ENCODE measurements at regions not wholly inside any gene's neighbourhood (a gene's known extent, or its start where the extent isn't known, plus 50 kb on each side); places are given as distances from the start of the nearest gene placed in this dataset.

DNA sequence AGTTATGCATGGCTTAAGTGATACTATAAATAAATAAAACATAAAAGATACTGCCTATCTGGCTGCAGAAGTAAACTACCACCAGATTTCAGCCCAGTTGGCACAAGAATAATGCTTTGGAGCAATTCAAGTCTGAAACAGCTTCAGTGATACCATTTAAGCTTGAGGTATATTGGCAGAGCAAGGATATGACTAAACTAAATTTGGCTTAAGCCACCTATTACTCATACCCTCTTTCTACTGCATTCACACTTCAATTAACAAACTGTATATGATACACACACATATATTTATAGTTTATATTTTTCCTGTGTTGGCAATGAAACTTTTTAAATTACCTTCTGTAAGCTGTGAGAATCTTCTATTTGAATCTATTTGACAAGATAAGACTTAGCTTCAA lies 431.9 kb downstream of the ANXA1 start:
- Mint-ChIP-seq H3K36me3 (ENCODE audit: low read depth) (no peaks in the 10 kb centered on the region), H3K27me3 (ENCODE audit: low read depth) (no peaks in the 10 kb centered on the region), H3K27ac (no peak overlapping the region), H3K9me3 (ENCODE audit: insufficient read depth) (no peaks in the 10 kb centered on the region), H3K4me1 (ENCODE audit: low read depth) (no peaks in the 10 kb centered on the region), H3K4me3 (no peak overlapping the region)
- ATAC-seq, result no peak
- POLR2A ChIA-PET, result no interaction called here
- DNase-seq, result no peak
- CTCF ChIA-PET, result no interaction called here

DNA sequence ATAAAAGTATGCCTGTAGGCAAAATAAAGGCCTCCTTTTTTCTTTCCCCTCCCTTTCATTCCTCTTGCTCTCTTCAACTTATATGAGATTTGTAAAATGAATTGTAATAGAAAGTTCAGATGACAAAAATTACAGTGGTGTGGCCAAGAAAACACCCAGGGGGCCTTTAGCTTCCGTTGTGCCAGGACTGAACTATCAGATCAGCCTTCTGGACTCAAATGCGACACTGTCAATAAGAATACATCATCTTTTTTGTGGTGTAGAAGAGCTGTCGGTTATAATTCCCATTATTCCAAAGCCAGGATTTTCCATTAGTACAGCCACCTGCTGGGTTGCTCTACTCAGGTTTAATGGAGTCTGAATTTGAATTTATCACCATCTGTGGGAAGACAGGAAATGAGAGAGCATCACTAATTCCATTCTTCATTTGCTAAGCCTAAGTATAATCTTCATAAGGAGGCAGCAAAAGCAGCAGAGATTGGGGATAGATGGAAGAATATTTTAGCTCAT lies 443.4 kb downstream of the ANXA1 start:
- Mint-ChIP-seq H3K27ac (no peak overlapping the region), H3K4me1 (ENCODE audit: low read depth) (no peaks in the 10 kb centered on the region), H3K27me3 (ENCODE audit: low read depth) (no peaks in the 10 kb centered on the region), H3K4me3 (no peak overlapping the region), H3K9me3 (ENCODE audit: insufficient read depth) (no peaks in the 10 kb centered on the region), H3K36me3 (ENCODE audit: low read depth) (no peaks in the 10 kb centered on the region)
- DNase-seq (no peak), ATAC-seq (no peak)
- CTCF ChIA-PET, result no interaction called here
- POLR2A ChIA-PET, result no interaction called here

- ATAC-seq, result no peak
- H3K27ac Mint-ChIP-seq, result no peak overlapping the region
- CTCF ChIA-PET, result interaction anchor here (0.6 kb wide), 1 partner anchor 11 kb away, joined by 3 read pairs; no protein-coding TSS in a partner anchor
- POLR2A ChIA-PET, result no interaction called here
- no peak overlapping the region for H3K4me3 Mint-ChIP-seq
- H3K27me3 Mint-ChIP-seq (ENCODE audit: low read depth), result no peaks in the 10 kb centered on the region
- no peaks in the 10 kb centered on the region for H3K4me1 Mint-ChIP-seq (ENCODE audit: low read depth)
- DNase-seq, result no peak
- no peaks in the 10 kb centered on the region for H3K36me3 Mint-ChIP-seq (ENCODE audit: low read depth)
- H3K9me3 Mint-ChIP-seq (ENCODE audit: insufficient read depth), result no peaks in the 10 kb centered on the region
These were observed 444.7 kb downstream of the ANXA1 start for GRCh38 chr9:73596321-73596720.

DNA sequence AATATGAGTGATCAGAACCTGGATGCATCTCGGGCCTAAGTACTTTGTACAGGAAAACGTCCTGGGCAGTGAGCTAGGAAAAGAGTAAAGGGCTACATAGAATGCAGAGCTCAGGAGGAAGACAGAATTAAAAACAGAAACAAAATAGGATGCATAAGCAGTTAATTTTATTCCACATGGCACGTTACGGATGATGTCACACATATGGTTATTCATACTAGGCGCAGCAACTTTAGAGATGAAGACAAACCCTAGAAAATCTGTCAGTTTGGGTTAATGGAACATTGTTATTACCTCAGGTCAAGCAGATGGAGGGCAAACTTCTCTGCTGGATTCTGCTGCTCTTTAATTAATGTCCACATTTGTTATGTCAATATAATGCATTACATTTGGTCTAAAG lies 445.4 kb downstream of the ANXA1 start:
- Mint-ChIP-seq H3K36me3 (ENCODE audit: low read depth) (no peaks in the 10 kb centered on the region), H3K9me3 (ENCODE audit: insufficient read depth) (no peaks in the 10 kb centered on the region), H3K4me1 (ENCODE audit: low read depth) (no peaks in the 10 kb centered on the region), H3K4me3 (no peak overlapping the region), H3K27me3 (ENCODE audit: low read depth) (no peaks in the 10 kb centered on the region), H3K27ac (no peak overlapping the region)
- ChIA-PET POLR2A (no interaction called here), CTCF (no interaction called here)
- DNase-seq, result no peak
- ATAC-seq, result no peak

DNA sequence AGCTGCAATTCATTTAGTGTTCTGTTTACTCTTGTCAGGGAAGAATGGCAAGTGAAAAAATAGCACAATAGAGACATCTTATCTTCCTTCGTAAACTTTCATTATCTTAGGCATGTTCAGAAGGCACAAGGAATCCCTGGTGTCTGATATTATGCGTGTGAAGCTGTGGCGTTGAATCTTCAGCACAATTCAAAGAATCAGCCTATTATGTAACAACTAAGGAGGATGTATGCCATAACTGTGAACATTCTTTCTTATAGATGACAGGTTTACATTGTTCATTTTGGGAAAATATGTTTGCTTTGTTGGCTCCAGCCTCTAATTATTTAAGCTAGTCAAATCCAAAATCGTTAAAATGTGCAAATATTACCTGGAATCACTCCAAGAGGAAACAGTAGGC lies 446.1 kb downstream of the ANXA1 start:
- no peaks in the 10 kb centered on the region for H3K36me3 Mint-ChIP-seq (ENCODE audit: low read depth)
- DNase-seq (no peak), ATAC-seq (no peak)
- CTCF ChIA-PET, result no interaction called here
- H3K9me3 Mint-ChIP-seq (ENCODE audit: insufficient read depth), result no peaks in the 10 kb centered on the region
- POLR2A ChIA-PET, result no interaction called here
- H3K27me3 Mint-ChIP-seq (ENCODE audit: low read depth), result no peaks in the 10 kb centered on the region
- H3K27ac Mint-ChIP-seq, result no peak overlapping the region
- H3K4me1 Mint-ChIP-seq (ENCODE audit: low read depth), result no peaks in the 10 kb centered on the region
- H3K4me3 Mint-ChIP-seq, result no peak overlapping the region

DNA sequence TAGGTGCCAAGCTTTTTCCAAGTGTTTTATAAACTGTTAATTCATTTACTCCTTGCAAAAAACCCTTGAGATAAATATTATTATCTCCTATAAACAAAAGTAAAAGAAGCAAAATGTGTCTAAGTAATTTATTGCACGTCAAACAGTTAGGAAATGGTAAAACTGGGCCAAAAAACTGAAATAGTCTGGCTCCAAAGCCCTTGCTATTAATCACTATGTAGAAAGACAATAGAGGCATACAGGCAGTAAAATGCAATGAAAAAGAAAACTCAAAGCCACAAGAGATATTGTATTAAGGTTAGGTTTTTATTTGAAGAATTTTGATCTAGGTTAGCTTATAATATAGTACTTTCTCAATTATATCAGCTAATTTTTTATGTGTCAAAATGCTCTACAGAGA lies 457.7 kb downstream of the ANXA1 start:
- no peaks in the 10 kb centered on the region for H3K4me1 Mint-ChIP-seq (ENCODE audit: low read depth)
- ChIA-PET CTCF (no interaction called here), POLR2A (no interaction called here)
- H3K9me3 Mint-ChIP-seq (ENCODE audit: insufficient read depth), result no peaks in the 10 kb centered on the region
- DNase-seq (no peak), ATAC-seq (no peak)
- H3K27ac Mint-ChIP-seq, result no peak overlapping the region
- no peak overlapping the region for H3K4me3 Mint-ChIP-seq
- H3K27me3 Mint-ChIP-seq (ENCODE audit: low read depth), result no peaks in the 10 kb centered on the region
- H3K36me3 Mint-ChIP-seq (ENCODE audit: low read depth), result no peaks in the 10 kb centered on the region

DNA sequence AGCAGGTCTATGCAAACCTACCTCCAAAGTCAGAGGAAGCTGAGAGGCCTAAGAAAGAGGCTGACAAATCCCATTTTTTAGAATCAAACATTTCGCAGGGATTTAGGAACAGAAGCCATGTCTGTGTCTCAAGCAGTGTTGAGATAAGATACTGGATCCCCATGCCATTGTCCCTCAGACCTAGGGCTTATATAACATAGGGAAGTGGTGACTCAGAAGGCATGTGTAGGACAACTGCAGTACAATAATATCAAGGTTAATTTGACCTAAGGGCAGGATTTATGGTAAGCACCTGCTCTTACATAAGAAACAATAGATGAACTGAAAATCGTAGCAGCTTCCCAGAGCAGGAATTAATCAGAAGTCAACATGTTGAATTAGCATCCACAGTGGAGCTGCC lies 459.4 kb downstream of the ANXA1 start:
- ATAC-seq, result no peak
- ChIA-PET POLR2A (no interaction called here), CTCF (no interaction called here)
- Mint-ChIP-seq H3K4me3 (no peak overlapping the region), H3K36me3 (ENCODE audit: low read depth) (no peaks in the 10 kb centered on the region), H3K4me1 (ENCODE audit: low read depth) (no peaks in the 10 kb centered on the region), H3K27ac (no peak overlapping the region), H3K9me3 (ENCODE audit: insufficient read depth) (no peaks in the 10 kb centered on the region), H3K27me3 (ENCODE audit: low read depth) (no peaks in the 10 kb centered on the region)
- no peak for DNase-seq

GRCh38 chr9:73613092-73613701 lies 461.5 kb downstream of the ANXA1 start:
- H3K27me3 Mint-ChIP-seq (ENCODE audit: low read depth), result no peaks in the 10 kb centered on the region
- DNase-seq, result no peak
- CTCF ChIA-PET, result no interaction called here
- POLR2A ChIA-PET, result no interaction called here
- H3K36me3 Mint-ChIP-seq (ENCODE audit: low read depth), result no peaks in the 10 kb centered on the region
- no peak overlapping the region for H3K27ac Mint-ChIP-seq
- no peak for ATAC-seq
- no peaks in the 10 kb centered on the region for H3K4me1 Mint-ChIP-seq (ENCODE audit: low read depth)
- no peaks in the 10 kb centered on the region for H3K9me3 Mint-ChIP-seq (ENCODE audit: insufficient read depth)
- no peak overlapping the region for H3K4me3 Mint-ChIP-seq

DNA sequence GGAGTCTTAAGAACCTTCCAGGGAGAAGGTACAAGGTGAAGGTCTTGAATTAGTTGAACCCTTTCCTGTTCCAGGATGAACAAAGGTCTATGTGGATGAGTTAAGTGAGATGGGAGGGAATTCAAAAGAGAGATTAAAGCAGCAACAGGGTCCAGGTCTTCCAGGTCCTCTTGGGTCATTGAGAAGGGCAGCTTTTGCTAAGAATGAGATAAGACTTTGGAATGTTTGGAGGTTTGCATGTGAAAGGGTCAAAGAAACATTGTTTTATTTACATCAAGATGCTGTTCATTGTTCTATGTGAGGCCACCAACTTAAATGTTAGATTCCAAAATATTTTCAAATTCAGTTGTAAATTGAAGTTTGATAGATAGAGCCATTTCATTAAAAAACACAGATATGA lies 463.9 kb downstream of the ANXA1 start:
- no peak overlapping the region for H3K27ac Mint-ChIP-seq
- H3K36me3 Mint-ChIP-seq (ENCODE audit: low read depth), result no peaks in the 10 kb centered on the region
- H3K9me3 Mint-ChIP-seq (ENCODE audit: insufficient read depth), result no peaks in the 10 kb centered on the region
- H3K4me3 Mint-ChIP-seq, result no peak overlapping the region
- DNase-seq, result no peak
- ATAC-seq, result no peak
- no peaks in the 10 kb centered on the region for H3K27me3 Mint-ChIP-seq (ENCODE audit: low read depth)
- no peaks in the 10 kb centered on the region for H3K4me1 Mint-ChIP-seq (ENCODE audit: low read depth)
- ChIA-PET POLR2A (no interaction called here), CTCF (no interaction called here)

DNA sequence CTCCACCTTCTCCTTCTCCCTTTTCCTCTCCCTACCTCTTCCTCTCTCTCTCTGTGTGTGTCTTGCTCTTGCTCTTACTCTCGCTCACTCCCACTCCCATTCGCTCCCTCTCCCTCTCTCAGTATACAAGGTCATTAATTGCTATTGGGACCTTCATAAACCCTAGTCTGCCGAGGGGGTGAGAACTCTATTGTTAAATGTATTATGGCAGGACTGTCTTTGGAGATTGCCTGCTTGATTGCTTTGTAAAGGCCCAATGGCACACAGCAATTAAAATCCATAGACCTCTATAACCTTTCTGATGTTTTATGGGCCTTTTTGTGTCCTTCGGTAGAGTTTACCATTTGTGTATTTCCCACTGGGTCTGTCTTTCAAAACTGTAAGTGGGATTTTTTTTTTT lies 465.9 kb downstream of the ANXA1 start:
- no peak overlapping the region for H3K4me3 Mint-ChIP-seq
- ATAC-seq (no peak), DNase-seq (no peak)
- POLR2A ChIA-PET, result no interaction called here
- no peaks in the 10 kb centered on the region for H3K9me3 Mint-ChIP-seq (ENCODE audit: insufficient read depth)
- no peaks in the 10 kb centered on the region for H3K27me3 Mint-ChIP-seq (ENCODE audit: low read depth)
- H3K4me1 Mint-ChIP-seq (ENCODE audit: low read depth), result no peaks in the 10 kb centered on the region
- CTCF ChIA-PET, result no interaction called here
- no peaks in the 10 kb centered on the region for H3K36me3 Mint-ChIP-seq (ENCODE audit: low read depth)
- H3K27ac Mint-ChIP-seq, result no peak overlapping the region

DNA sequence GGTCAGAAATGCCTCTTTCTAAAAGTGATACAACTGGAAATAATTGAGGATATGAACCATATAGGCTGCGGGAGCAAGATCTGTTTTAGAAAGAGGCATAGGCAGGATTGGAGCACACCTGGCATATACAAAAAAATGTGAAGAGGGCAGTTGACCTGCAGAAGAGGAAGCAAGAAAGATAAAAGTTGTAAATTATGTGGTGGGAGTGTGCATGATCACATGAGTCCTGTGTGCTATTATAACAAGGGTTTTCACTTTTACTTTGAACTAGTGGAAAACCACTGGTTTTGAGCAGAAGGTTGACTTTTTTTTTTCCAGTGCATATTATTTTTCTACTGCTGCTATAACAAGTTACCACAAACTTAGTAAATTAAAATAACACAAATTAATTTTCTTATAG lies 489.3 kb downstream of the ANXA1 start:
- no peak for ATAC-seq
- H3K27me3 Mint-ChIP-seq (ENCODE audit: low read depth), result no peaks in the 10 kb centered on the region
- no peaks in the 10 kb centered on the region for H3K36me3 Mint-ChIP-seq (ENCODE audit: low read depth)

GRCh38 chr9:73643379-73644013 lies 491.8 kb downstream of the ANXA1 start:
- DNase-seq, result no peak
- Mint-ChIP-seq H3K27ac (no peak overlapping the region), H3K36me3 (ENCODE audit: low read depth) (no peaks in the 10 kb centered on the region), H3K9me3 (ENCODE audit: insufficient read depth) (peaks cover 5% of the 10 kb centered on the region), H3K4me3 (no peak overlapping the region), H3K4me1 (ENCODE audit: low read depth) (no peaks in the 10 kb centered on the region), H3K27me3 (ENCODE audit: low read depth) (no peaks in the 10 kb centered on the region)
- CTCF ChIA-PET, result no interaction called here
- no peak for ATAC-seq
- POLR2A ChIA-PET, result no interaction called here

More for the DNA sequence above, 489.3 kb downstream of the ANXA1 start:
- H3K9me3 Mint-ChIP-seq (ENCODE audit: insufficient read depth), result peaks cover 4% of the 10 kb centered on the region
- H3K4me1 Mint-ChIP-seq (ENCODE audit: low read depth), result no peaks in the 10 kb centered on the region
- CTCF ChIA-PET, result no interaction called here
- POLR2A ChIA-PET, result no interaction called here
- DNase-seq, result no peak
- no peak overlapping the region for H3K27ac Mint-ChIP-seq
- H3K4me3 Mint-ChIP-seq, result no peak overlapping the region

- Mint-ChIP-seq H3K36me3 (ENCODE audit: low read depth) (no peaks in the 10 kb centered on the region), H3K27me3 (ENCODE audit: low read depth) (no peaks in the 10 kb centered on the region), H3K9me3 (ENCODE audit: insufficient read depth) (peaks cover 5% of the 10 kb centered on the region), H3K4me1 (ENCODE audit: low read depth) (no peaks in the 10 kb centered on the region), H3K27ac (no peak overlapping the region), H3K4me3 (no peak overlapping the region)
- CTCF ChIA-PET, result no interaction called here
- DNase-seq (no peak), ATAC-seq (no peak)
- POLR2A ChIA-PET, result no interaction called here
These were observed 495.9 kb downstream of the ANXA1 start for GRCh38 chr9:73647560-73647959.
